HEK293T (cell line): ENCODE measurements at regions not wholly inside any gene's neighbourhood (a gene's known extent, or its start where the extent isn't known, plus 50 kb on each side); places are given as distances from the start of the nearest gene placed in this dataset.

Experiments used
- CTCF ChIA-PET: fragments of 350-600 bp; formaldehyde crosslinking; extraction: SDS; loops from one replicate; lab custom pipeline; 2021; ENCODE audit warnings: antibody characterized with exemption, inconsistent platforms; lab: Yijun Ruan, JAX
- POLR2A ChIA-PET: fragments of 350-600 bp; formaldehyde crosslinking; extraction: SDS; loops from one replicate; lab custom pipeline; 2020; ENCODE audit warnings: antibody characterized with exemption, inconsistent platforms; lab: Yijun Ruan, JAX
- DNase-seq: peaks from one replicate; pipeline ENCODE4 v3.0.0; 2012; ENCODE audit warnings: mixed read lengths; ENCODE audit errors: extremely low spot score
- ARNT ChIP-seq: fragments of 450-650 bp; IDR thresholded peaks from 2 replicates; pipeline ENCODE4 v1.6.1; 2017; ENCODE audit warnings: mild to moderate bottlenecking
- BHLHE40 ChIP-seq: fragments of 450-650 bp; IDR thresholded peaks from 2 replicates; pipeline ENCODE4 v1.6.1; 2016; ENCODE audit warnings: mild to moderate bottlenecking, moderate library complexity, borderline replicate concordance
- CTBP1 ChIP-seq: fragments of 450-650 bp; IDR thresholded peaks from 2 replicates; pipeline ENCODE4 v1.6.1; 2016; ENCODE audit warnings: borderline replicate concordance
- ELF4 ChIP-seq: fragments of 450-650 bp; IDR thresholded peaks from 2 replicates; pipeline ENCODE4 v1.6.1; 2017; ENCODE audit warnings: antibody characterized with exemption
- FOXA1 ChIP-seq: fragments of 450-650 bp; IDR thresholded peaks from 2 replicates; pipeline ENCODE4 v1.6.1; 2016; ENCODE audit warnings: mild to moderate bottlenecking
- FOXK2 ChIP-seq: fragments of 450-650 bp; IDR thresholded peaks from 2 replicates; pipeline ENCODE4 v1.6.1; 2016; ENCODE audit warnings: mild to moderate bottlenecking
- FOXM1 ChIP-seq: fragments of 450-650 bp; IDR thresholded peaks from 2 replicates; pipeline ENCODE4 v1.6.1; 2017; ENCODE audit warnings: mild to moderate bottlenecking, borderline replicate concordance
- HDGF ChIP-seq: fragments of 450-650 bp; IDR thresholded peaks from 2 replicates; pipeline ENCODE4 v1.6.1; 2017; ENCODE audit warnings: antibody characterized with exemption, borderline replicate concordance
- L3MBTL2 ChIP-seq: fragments of 450-650 bp; conservative IDR thresholded peaks from 2 replicates; pipeline ENCODE4 v1.6.1; 2016; ENCODE audit warnings: mild to moderate bottlenecking
- LEF1 ChIP-seq: fragments of 450-650 bp; IDR thresholded peaks from 2 replicates; pipeline ENCODE4 v1.6.1; 2017; ENCODE audit warnings: mild to moderate bottlenecking, borderline replicate concordance
- NFRKB ChIP-seq: fragments of 450-650 bp; IDR thresholded peaks from 2 replicates; pipeline ENCODE4 v1.6.1; 2016; ENCODE audit warnings: mild to moderate bottlenecking, moderate library complexity
- PKNOX1 ChIP-seq: fragments of 450-650 bp; IDR thresholded peaks from 2 replicates; pipeline ENCODE4 v1.6.1; 2016
- SP1 ChIP-seq: fragments of 450-650 bp; IDR thresholded peaks from 2 replicates; pipeline ENCODE4 v1.6.1; 2017
- SUZ12 ChIP-seq: fragments of 450-650 bp; IDR thresholded peaks from 2 replicates; pipeline ENCODE4 v1.6.1; 2016; ENCODE audit warnings: mild to moderate bottlenecking
- TARDBP ChIP-seq: fragments of 450-650 bp; IDR thresholded peaks from 2 replicates; pipeline ENCODE4 v1.6.1; 2016
- ZNF384 ChIP-seq: fragments of 450-650 bp; IDR thresholded peaks from 2 replicates; pipeline ENCODE4 v1.6.1; 2016

DNA sequence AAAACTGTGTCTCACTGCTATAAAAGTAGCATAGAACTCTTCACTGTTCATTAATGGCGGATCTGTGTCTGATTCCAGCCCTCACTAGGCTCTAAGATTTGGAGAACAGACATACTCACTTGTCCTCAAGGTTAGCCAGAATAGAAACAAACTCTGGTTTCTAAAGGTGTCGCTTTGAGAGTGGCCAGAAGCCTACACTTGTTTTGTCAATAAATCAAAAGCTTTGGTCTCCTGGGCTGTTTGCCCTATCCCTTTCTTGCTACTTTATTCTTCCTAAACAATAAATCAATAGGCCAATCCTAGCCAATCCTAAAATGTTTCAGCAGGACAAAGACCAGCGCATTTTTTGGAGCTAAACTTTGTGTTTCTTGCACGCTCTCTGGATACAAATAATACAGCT lies 1064.6 kb upstream of the CHAC2 start:
- POLR2A ChIA-PET: no interaction called here
- no peak for DNase-seq
- CTCF ChIA-PET: no interaction called here
- no peak for TF ChIP-seq BHLHE40
- TF ChIP-seq SUZ12: no peak
- TF ChIP-seq L3MBTL2: no peak
- TF ChIP-seq FOXM1: no peak
- TF ChIP-seq FOXA1: no peak
- no peak for TF ChIP-seq LEF1
- no peak for TF ChIP-seq NFRKB
- no peak for TF ChIP-seq SP1
- TF ChIP-seq TARDBP: no peak
- no peak for TF ChIP-seq CTBP1
- TF ChIP-seq ARNT: no peak

GRCh38 chr2:52698408-52698807 lies 1069.2 kb upstream of the CHAC2 start:
- DNase-seq: no peak
- POLR2A ChIA-PET: no interaction called here
- TF ChIP-seq FOXM1 (no peak), FOXK2 (no peak)
- CTCF ChIA-PET: no interaction called here

GRCh38 chr2:52697690-52698089 lies 1069.9 kb upstream of the CHAC2 start:
- CTCF ChIA-PET: no interaction called here
- POLR2A ChIA-PET: no interaction called here
- no peak for DNase-seq

GRCh38 chr2:52695731-52696130 lies 1071.9 kb upstream of the CHAC2 start:
- POLR2A ChIA-PET: no interaction called here
- TF ChIP-seq FOXA1 (no peak), BHLHE40 (no peak), TARDBP (no peak), NFRKB (no peak), PKNOX1 (no peak), HDGF (no peak), LEF1 (no peak), SP1 (no peak), ZNF384 (no peak), CTBP1 (no peak), SUZ12 (no peak)
- CTCF ChIA-PET: no interaction called here
- DNase-seq: no peak

More at GRCh38 chr2:52697690-52698089, 1069.9 kb upstream of the CHAC2 start:
- TF ChIP-seq L3MBTL2: no peak
- no peak for TF ChIP-seq ZNF384
- no peak for TF ChIP-seq ELF4
- TF ChIP-seq LEF1: no peak
- no peak for TF ChIP-seq SP1
- no peak for TF ChIP-seq ARNT
- no peak for TF ChIP-seq FOXM1
- no peak for TF ChIP-seq HDGF
- no peak for TF ChIP-seq BHLHE40
- TF ChIP-seq PKNOX1: no peak
- no peak for TF ChIP-seq SUZ12
- TF ChIP-seq TARDBP: no peak
- TF ChIP-seq FOXK2: no peak
- no peak for TF ChIP-seq CTBP1
- no peak for TF ChIP-seq FOXA1
- TF ChIP-seq NFRKB: no peak

- ChIA-PET CTCF (no interaction called here), POLR2A (no interaction called here)
- TF ChIP-seq FOXK2 (no peak), NFRKB (no peak), ELF4 (no peak), PKNOX1 (no peak), SP1 (no peak), FOXM1 (no peak), L3MBTL2 (no peak), SUZ12 (no peak), FOXA1 (no peak), ARNT (no peak), HDGF (no peak), CTBP1 (no peak), TARDBP (no peak), LEF1 (no peak), ZNF384 (no peak), BHLHE40 (no peak)
- no peak for DNase-seq
These were observed 1080.7 kb upstream of the CHAC2 start for GRCh38 chr2:52686935-52687334.

- no peak for DNase-seq
- TF ChIP-seq TARDBP (no peak), L3MBTL2 (no peak), LEF1 (no peak), SP1 (no peak)
- ChIA-PET POLR2A (no interaction called here), CTCF (no interaction called here)
These were observed 1091.5 kb upstream of the CHAC2 start for GRCh38 chr2:52676056-52676455.

GRCh38 chr2:52668724-52669123 lies 1098.9 kb upstream of the CHAC2 start:
- TF ChIP-seq FOXK2: no peak
- no peak for TF ChIP-seq FOXA1
- no peak for TF ChIP-seq ZNF384
- no peak for TF ChIP-seq ELF4
- TF ChIP-seq PKNOX1: no peak
- TF ChIP-seq NFRKB: no peak
- TF ChIP-seq FOXM1: no peak
- no peak for TF ChIP-seq LEF1
- no peak for TF ChIP-seq SUZ12
- TF ChIP-seq L3MBTL2: no peak
- no peak for TF ChIP-seq BHLHE40
- CTCF ChIA-PET: no interaction called here
- no peak for DNase-seq
- POLR2A ChIA-PET: no interaction called here
